ENCODE measurements at regions not wholly inside any gene's neighbourhood (a gene's known extent, or its start where the extent isn't known, plus 50 kb on each side); places are given as distances from the start of the nearest gene placed in this dataset.

- TF ChIP-seq, protein P1, sequence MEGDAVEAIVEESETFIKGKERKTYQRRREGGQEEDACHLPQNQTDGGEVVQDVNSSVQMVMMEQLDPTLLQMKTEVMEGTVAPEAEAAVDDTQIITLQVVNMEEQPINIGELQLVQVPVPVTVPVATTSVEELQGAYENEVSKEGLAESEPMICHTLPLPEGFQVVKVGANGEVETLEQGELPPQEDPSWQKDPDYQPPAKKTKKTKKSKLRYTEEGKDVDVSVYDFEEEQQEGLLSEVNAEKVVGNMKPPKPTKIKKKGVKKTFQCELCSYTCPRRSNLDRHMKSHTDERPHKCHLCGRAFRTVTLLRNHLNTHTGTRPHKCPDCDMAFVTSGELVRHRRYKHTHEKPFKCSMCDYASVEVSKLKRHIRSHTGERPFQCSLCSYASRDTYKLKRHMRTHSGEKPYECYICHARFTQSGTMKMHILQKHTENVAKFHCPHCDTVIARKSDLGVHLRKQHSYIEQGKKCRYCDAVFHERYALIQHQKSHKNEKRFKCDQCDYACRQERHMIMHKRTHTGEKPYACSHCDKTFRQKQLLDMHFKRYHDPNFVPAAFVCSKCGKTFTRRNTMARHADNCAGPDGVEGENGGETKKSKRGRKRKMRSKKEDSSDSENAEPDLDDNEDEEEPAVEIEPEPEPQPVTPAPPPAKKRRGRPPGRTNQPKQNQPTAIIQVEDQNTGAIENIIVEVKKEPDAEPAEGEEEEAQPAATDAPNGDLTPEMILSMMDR (IDR thresholded peaks at IDR 0.05) = no peak
- no peak for TF ChIP-seq POLR2AphosphoS5 (IDR thresholded peaks at IDR 0.05; ENCODE audit: insufficient read depth in 1 of 2, low read depth in 1 of 2)
Observed at GRCh38 chr7:57819491-57819981, 369.6 kb downstream of the ZNF716 start.
